CD4-positive, alpha-beta T cell (primary cell): ENCODE measurements at regions not wholly inside any gene's neighbourhood (a gene's known extent, or its start where the extent isn't known, plus 50 kb on each side); places are given as distances from the start of the nearest gene placed in this dataset.

Source experiments
- ATAC-seq: fragments of 200-7000 bp; cut with Tn5 transposase; one replicate; pipeline ENCODE4 v1.10.0; 2022; ENCODE audit warnings: mild to moderate bottlenecking; ENCODE audit not compliant: poor library complexity
- CTCF ChIA-PET: fragments of 350-600 bp; sonication (Branson Sonifier 250); formaldehyde crosslinking; loops from one replicate; lab custom pipeline; 2021; ENCODE audit warnings: antibody characterized with exemption, inconsistent platforms; lab: Charles Lee
- POLR2A ChIA-PET: fragments of 350-600 bp; sonication (Branson Sonifier 250); formaldehyde crosslinking; loops from one replicate; lab custom pipeline; 2021; ENCODE audit warnings: antibody characterized with exemption, inconsistent platforms; lab: Charles Lee
- DNase-seq, 14 experiments: peaks; one replicate each; pipeline ENCODE4 v3.0.0-alpha.2; 2013 to 2020; ENCODE audit warnings: mixed read lengths in 2 of 14
- H3K27ac ChIP-seq, 2 donors: one replicate each; pipeline versions ENCODE4 v1.5.1 to v1.7.0; 2013; ENCODE audit warnings: low read length in 2 of 2, low read depth in 1 of 2, mild to moderate bottlenecking in 1 of 2
- H3K27me3 ChIP-seq, 2 experiments: 1 replicate in 1 of 2; 2 replicates in 1 of 2; pipeline versions ENCODE4 v1.6.1 to v1.7.0; 2013; ENCODE audit warnings: low read length in 2 of 2, control low read depth in 1 of 2, mild to moderate bottlenecking in 1 of 2, moderate library complexity in 1 of 2; ENCODE audit not compliant: insufficient read depth in 2 of 2, control insufficient read depth in 1 of 2
- H3K36me3 ChIP-seq: one replicate; pipeline ENCODE4 v1.6.1; 2013; ENCODE audit warnings: low read length, control low read depth; ENCODE audit not compliant: insufficient read depth
- H3K4me1 ChIP-seq: one replicate; pipeline ENCODE4 v1.6.1; 2013; ENCODE audit warnings: low read length, control low read depth; ENCODE audit not compliant: insufficient read depth
- H3K4me3 ChIP-seq: one replicate; pipeline ENCODE4 v1.5.1; 2013; ENCODE audit warnings: mild to moderate bottlenecking, low read length, moderate library complexity
- H3K9me3 ChIP-seq, 2 experiments: 1 replicate in 1 of 2; 2 replicates in 1 of 2; pipeline versions ENCODE4 v1.6.1 to v1.7.0; 2013; ENCODE audit warnings: low read length in 2 of 2, mild to moderate bottlenecking in 2 of 2, control low read depth in 1 of 2, moderate library complexity in 1 of 2; ENCODE audit not compliant: control insufficient read depth in 1 of 2, insufficient read depth in 1 of 2
- H3K27ac Mint-ChIP-seq: one replicate; pipeline ENCODE4 v1.8.0; 2020; ENCODE audit warnings: mixed read lengths
- H3K27me3 Mint-ChIP-seq: one replicate; pipeline ENCODE4 v1.8.0; 2021; ENCODE audit warnings: mixed read lengths
- H3K36me3 Mint-ChIP-seq: one replicate; pipeline ENCODE4 v1.8.0; 2021; ENCODE audit warnings: low read depth, mixed read lengths
- H3K4me1 Mint-ChIP-seq: one replicate; pipeline ENCODE4 v1.8.0; 2021; ENCODE audit warnings: low read depth, mixed read lengths
- H3K4me3 Mint-ChIP-seq: one replicate; pipeline ENCODE4 v1.8.0; 2020; ENCODE audit warnings: mild to moderate bottlenecking, mixed read lengths
- H3K9me3 Mint-ChIP-seq: one replicate; pipeline ENCODE4 v1.8.0; 2020; ENCODE audit warnings: mixed read lengths
- CTCF ChIP-seq: fragments of 200-600 bp; IDR thresholded peaks from one replicate; pipeline ENCODE4 v1.8.0; 2022; ENCODE audit warnings: antibody characterized with exemption, mild to moderate bottlenecking
- intact Hi-C, 2 experiments: fragments of 100-400 bp; cut with DNase I in 1 of 2; cut with micrococcal nuclease in 1 of 2; formaldehyde crosslinking; loops; one replicate each; pipeline versions ENCODE4 v1.15.1 to v1.9.0; 2023 to 2025; cut with DNase I, micrococcal nuclease

- Histone ChIP-seq H3K4me3 (no peak overlapping the region), H3K9me3 (peaks cover 0 to 5% of the 10 kb centered on the region in 2 experiments), H3K36me3 (no peaks in the 10 kb centered on the region), H3K27ac (no peak overlapping the region), H3K4me1 (no peaks in the 10 kb centered on the region), H3K27me3 (no peaks in the 10 kb centered on the region)
- Mint-ChIP-seq H3K4me1 (no peaks in the 10 kb centered on the region), H3K27ac (no peak overlapping the region), H3K27me3 (no peaks in the 10 kb centered on the region), H3K36me3 (no peaks in the 10 kb centered on the region), H3K9me3 (peaks cover 21% of the 10 kb centered on the region), H3K4me3 (no peak overlapping the region)
- TF ChIP-seq CTCF: no peak
- ChIA-PET POLR2A (no interaction called here), CTCF (no interaction called here)
- ATAC-seq: no peak
- DNase-seq: no peak
- intact Hi-C loops: no loop called here
Observed at GRCh38 chr1:106554294-106554693, 502.2 kb upstream of the PRMT6 start.

- Histone ChIP-seq H3K4me1 (no peaks in the 10 kb centered on the region), H3K27ac (no peak overlapping the region), H3K36me3 (no peaks in the 10 kb centered on the region), H3K4me3 (no peak overlapping the region), H3K9me3 (peaks cover 0 to 5% of the 10 kb centered on the region in 2 experiments), H3K27me3 (no peaks in the 10 kb centered on the region)
- CTCF ChIA-PET: no interaction called here
- Mint-ChIP-seq H3K36me3 (no peaks in the 10 kb centered on the region), H3K4me3 (no peak overlapping the region), H3K27ac (no peak overlapping the region), H3K9me3 (peaks cover 22% of the 10 kb centered on the region), H3K27me3 (no peaks in the 10 kb centered on the region), H3K4me1 (no peaks in the 10 kb centered on the region)
- POLR2A ChIA-PET: no interaction called here
- DNase-seq: no peak
- ATAC-seq: no peak
- intact Hi-C loops: no loop called here
- TF ChIP-seq CTCF: no peak
Observed at GRCh38 chr1:106555571-106555970, 500.9 kb upstream of the PRMT6 start.

- H3K27me3 Mint-ChIP-seq: no peaks in the 10 kb centered on the region
- H3K9me3 Mint-ChIP-seq: peaks cover 13% of the 10 kb centered on the region
- intact Hi-C loops: no loop called here
- Histone ChIP-seq H3K27me3 (no peaks in the 10 kb centered on the region), H3K9me3 (peaks cover 0 to 3% of the 10 kb centered on the region in 2 experiments), H3K4me1 (no peaks in the 10 kb centered on the region), H3K4me3 (no peak overlapping the region), H3K27ac (no peak overlapping the region), H3K36me3 (no peaks in the 10 kb centered on the region)
- H3K36me3 Mint-ChIP-seq: no peaks in the 10 kb centered on the region
- no peak for DNase-seq
- TF ChIP-seq CTCF: no peak
- H3K4me1 Mint-ChIP-seq: no peaks in the 10 kb centered on the region
- POLR2A ChIA-PET: no interaction called here
- no peak overlapping the region for H3K4me3 Mint-ChIP-seq
- no peak for ATAC-seq
- CTCF ChIA-PET: no interaction called here
- H3K27ac Mint-ChIP-seq: no peak overlapping the region
Observed at GRCh38 chr1:106564192-106564591, 492.3 kb upstream of the PRMT6 start.
